ENCODE measurements at regions not wholly inside any gene's neighbourhood (a gene's known extent, or its start where the extent isn't known, plus 50 kb on each side); places are given as distances from the start of the nearest gene placed in this dataset.

- Histone ChIP-seq H3K79me2 (ENCODE audit: insufficient read depth, low read length) (no peaks in the 10 kb centered on the region), H3K27ac (ENCODE audit: extremely low read length, insufficient read depth, low read length) (no peak overlapping the region), H3K4me3 (replicated peaks in 1 of 3; ENCODE audit: insufficient read depth in 1 of 3, low read depth in 2 of 3, low read length in 3 of 3) (no peak overlapping the region), H4K20me1 (ENCODE audit: insufficient read depth, low read length) (no peaks in the 10 kb centered on the region), H3K4me2 (ENCODE audit: low read depth, low read length) (no peak overlapping the region), H3K9ac (ENCODE audit: insufficient read depth, low read depth, low read length) (no peak overlapping the region), H3K36me3 (replicated peaks in 1 of 2; ENCODE audit: control insufficient read depth in 1 of 2, insufficient read depth in 2 of 2, low read length in 2 of 2) (no peaks in the 10 kb centered on the region), H2AFZ (ENCODE audit: low read length) (no peak overlapping the region), H3K27me3 (ENCODE audit: control insufficient read depth in 1 of 2, insufficient read depth in 2 of 2, low read length in 2 of 2) (no peaks in the 10 kb centered on the region), H3K9me3 (ENCODE audit: low read length) (peaks cover 22% of the 10 kb centered on the region), H3K4me1 (ENCODE audit: insufficient read depth, low read length) (no peaks in the 10 kb centered on the region)
- FAIRE-seq (no peak), ATAC-seq (no peak), DNase-seq (ENCODE audit: low spot score) (no peak)
- CTCF ChIA-PET (ENCODE audit: low intra/inter-chr PET ratio, low total read pairs): no interaction called here
- in situ Hi-C loops (cut with HindIII; ENCODE audit: extremely low pct_ligation_motif_present, low pct_unique_long_range_greater_than_20kb): no loop called here
- intact Hi-C loops (cut with micrococcal nuclease; ENCODE audit: unreplicated experiment): no loop called here
- WGBS (ENCODE audit: low lambda C conversion rate): 0% methylated on average over 1 of the region's 1 CpG
- POLR2A ChIA-PET: no interaction called here
- no peak for TF ChIP-seq SAFB2 (CRISPR knock-in tag; IDR thresholded peaks at IDR 0.05; ENCODE audit: borderline replicate concordance, low read depth)
- TF ChIP-seq DMTF1 (CRISPR knock-in tag; IDR thresholded peaks at IDR 0.05): no peak
- TF ChIP-seq ZNF678 (CRISPR knock-in tag; IDR thresholded peaks at IDR 0.05): no peak
- no TSS peak for BruUV-seq (replicated peaks)
Observed at GRCh38 chr2:220366765-220367164, 739.3 kb downstream of the SLC4A3 start.

GRCh38 chr2:220370764-220371163, 743.3 kb downstream of the SLC4A3 start:
- FAIRE-seq: no peak
- POLR2A ChIA-PET: no interaction called here
- TF ChIP-seq ZNF350 (CRISPR knock-in tag; IDR thresholded peaks at IDR 0.05; ENCODE audit: borderline replicate concordance, low read depth): no peak
- no peak for TF ChIP-seq ZSCAN22 (CRISPR knock-in tag; IDR thresholded peaks at IDR 0.05)
- no peak for TF ChIP-seq NR2C2 (CRISPR knock-in tag; IDR thresholded peaks at IDR 0.05; ENCODE audit: borderline replicate concordance)
- TF ChIP-seq FOXP4 (CRISPR knock-in tag; IDR thresholded peaks at IDR 0.05): no peak
- no peak for TF ChIP-seq ZNF674 (CRISPR knock-in tag; IDR thresholded peaks at IDR 0.05; ENCODE audit: low read depth)
- no peak for TF ChIP-seq RBM39 (IDR thresholded peaks at IDR 0.05; ENCODE audit: low read depth, low read length, poor library complexity, severe bottlenecking)
- no peak for TF ChIP-seq ZNF781 (CRISPR knock-in tag; IDR thresholded peaks at IDR 0.05; ENCODE audit: borderline replicate concordance, not compliant biosample characterization)
- no peak for TF ChIP-seq HINFP (CRISPR knock-in tag; IDR thresholded peaks at IDR 0.05; ENCODE audit: low read depth)

More at GRCh38 chr2:220370764-220371163, 743.3 kb downstream of the SLC4A3 start:
- no peak overlapping the region for H3K4me2 ChIP-seq (ENCODE audit: low read depth, low read length)
- CTCF ChIA-PET (ENCODE audit: low intra/inter-chr PET ratio, low total read pairs): no interaction called here
- no peak overlapping the region for H2AFZ ChIP-seq (ENCODE audit: low read length)
- H4K20me1 ChIP-seq (ENCODE audit: insufficient read depth, low read length): no peaks in the 10 kb centered on the region
- peaks cover 14% of the 10 kb centered on the region; the same call in 1 of the 2 replicates for H3K9me3 ChIP-seq (ENCODE audit: low read length)
- no peak overlapping the region for H3K9ac ChIP-seq (ENCODE audit: insufficient read depth, low read depth, low read length)
- no peaks in the 10 kb centered on the region for H3K4me1 ChIP-seq (ENCODE audit: insufficient read depth, low read length)
- no peak overlapping the region for H3K4me3 ChIP-seq (replicated peaks in 1 of 3; ENCODE audit: insufficient read depth in 1 of 3, low read depth in 2 of 3, low read length in 3 of 3)
- intact Hi-C loops (cut with micrococcal nuclease; ENCODE audit: unreplicated experiment) (no loop called here), in situ Hi-C loops (cut with HindIII; ENCODE audit: extremely low pct_ligation_motif_present, low pct_unique_long_range_greater_than_20kb) (no loop called here)
- no peaks in the 10 kb centered on the region for H3K79me2 ChIP-seq (ENCODE audit: insufficient read depth, low read length)
- no peaks in the 10 kb centered on the region for H3K27me3 ChIP-seq (ENCODE audit: control insufficient read depth in 1 of 2, insufficient read depth in 2 of 2, low read length in 2 of 2)
- no TSS peak for BruUV-seq (replicated peaks)
- no peak for DNase-seq (ENCODE audit: low spot score)
- no peak for ATAC-seq
- H3K36me3 ChIP-seq (replicated peaks in 1 of 2; ENCODE audit: control insufficient read depth in 1 of 2, insufficient read depth in 2 of 2, low read length in 2 of 2): no peaks in the 10 kb centered on the region
- no peak overlapping the region for H3K27ac ChIP-seq (ENCODE audit: extremely low read length, insufficient read depth, low read length)
